B cell (primary cell): ENCODE measurements at regions not wholly inside any gene's neighbourhood (a gene's known extent, or its start where the extent isn't known, plus 50 kb on each side); places are given as distances from the start of the nearest gene placed in this dataset.
"Not testable (repeated sequence)": the region's sequence is repeated elsewhere in the genome, so short reads cannot be mapped to it uniquely, and the experiment has no call there.

ENCODE experiments used
- CTCF ChIP-seq: fragments of 200-600 bp; IDR thresholded peaks from one replicate; pipeline ENCODE4 v1.8.0; 2022; ENCODE audit warnings: antibody characterized with exemption, mild to moderate bottlenecking
- EZH2 ChIP-seq: IDR thresholded peaks from 2 replicates; pipeline ENCODE4 v1.6.1; 2012; ENCODE audit warnings: borderline replicate concordance, low read depth, mild to moderate bottlenecking, moderate library complexity, low read length; ENCODE audit not compliant: insufficient read depth, poor library complexity, severe bottlenecking

DNA sequence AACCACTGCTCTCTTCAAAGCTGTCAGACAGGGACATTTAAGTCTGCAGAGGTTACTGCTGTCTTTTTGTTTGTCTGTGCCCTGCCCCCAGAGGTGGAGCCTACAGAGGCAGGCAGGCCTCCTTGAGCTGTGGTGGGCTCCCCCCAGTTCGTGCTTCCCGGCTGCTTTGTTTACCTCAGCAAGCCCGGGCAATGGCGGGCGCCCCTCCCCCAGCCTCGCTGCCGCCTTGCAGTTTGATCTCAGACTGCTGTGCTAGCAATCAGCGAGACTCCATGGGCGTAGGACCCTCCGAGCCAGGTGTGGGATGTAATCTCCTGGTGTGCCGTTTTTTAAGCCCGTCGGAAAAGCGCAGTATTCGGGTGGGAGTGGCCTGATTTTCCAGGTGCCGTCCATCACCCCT, 93.4 kb upstream of the PRMT8 start:
- not testable (repeated sequence) for TF ChIP-seq CTCF, EZH2
